ENCODE measurements at regions not wholly inside any gene's neighbourhood (a gene's known extent, or its start where the extent isn't known, plus 50 kb on each side); places are given as distances from the start of the nearest gene placed in this dataset.

DNA sequence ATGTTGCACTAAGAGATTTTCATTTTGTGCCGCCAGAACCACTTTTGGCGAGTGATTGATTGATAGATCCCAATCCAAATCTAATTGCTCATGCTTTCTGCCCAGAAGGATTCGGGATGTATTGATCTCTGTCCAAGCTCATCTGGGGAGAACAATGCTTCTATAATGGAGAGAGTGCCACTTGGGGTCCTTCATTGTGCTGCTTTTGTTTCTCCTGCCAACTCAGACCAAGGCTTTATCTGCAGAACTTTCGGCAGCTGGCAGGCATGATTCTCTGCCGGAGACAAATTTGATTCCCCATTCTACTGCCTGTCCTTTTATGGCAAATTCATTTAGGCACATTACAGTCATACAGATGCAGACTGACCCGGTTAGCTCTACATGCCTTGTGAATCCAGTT lies 62.9 kb upstream of the NTM start:
- no peak for DNase-seq

DNA sequence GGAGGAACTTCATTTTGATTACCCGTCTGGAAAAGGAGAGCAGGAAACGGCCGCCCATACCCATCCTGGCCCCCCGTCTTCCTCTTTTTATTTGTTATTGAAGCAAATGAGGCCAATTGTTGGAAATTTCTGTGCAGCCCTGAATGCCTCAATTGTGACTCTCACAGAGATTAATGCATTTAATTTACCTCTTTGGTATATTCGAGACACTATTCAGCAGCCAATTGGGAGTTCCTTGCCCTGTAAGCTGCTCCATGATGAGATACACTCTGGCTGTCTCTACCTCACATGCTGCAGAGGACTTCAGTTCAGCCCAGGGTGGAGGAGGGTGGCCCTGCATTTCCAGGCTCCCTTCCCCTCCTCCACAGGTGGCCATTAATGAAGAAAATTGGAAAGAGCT lies 60.6 kb upstream of the NTM start:
- no peak for DNase-seq

DNA sequence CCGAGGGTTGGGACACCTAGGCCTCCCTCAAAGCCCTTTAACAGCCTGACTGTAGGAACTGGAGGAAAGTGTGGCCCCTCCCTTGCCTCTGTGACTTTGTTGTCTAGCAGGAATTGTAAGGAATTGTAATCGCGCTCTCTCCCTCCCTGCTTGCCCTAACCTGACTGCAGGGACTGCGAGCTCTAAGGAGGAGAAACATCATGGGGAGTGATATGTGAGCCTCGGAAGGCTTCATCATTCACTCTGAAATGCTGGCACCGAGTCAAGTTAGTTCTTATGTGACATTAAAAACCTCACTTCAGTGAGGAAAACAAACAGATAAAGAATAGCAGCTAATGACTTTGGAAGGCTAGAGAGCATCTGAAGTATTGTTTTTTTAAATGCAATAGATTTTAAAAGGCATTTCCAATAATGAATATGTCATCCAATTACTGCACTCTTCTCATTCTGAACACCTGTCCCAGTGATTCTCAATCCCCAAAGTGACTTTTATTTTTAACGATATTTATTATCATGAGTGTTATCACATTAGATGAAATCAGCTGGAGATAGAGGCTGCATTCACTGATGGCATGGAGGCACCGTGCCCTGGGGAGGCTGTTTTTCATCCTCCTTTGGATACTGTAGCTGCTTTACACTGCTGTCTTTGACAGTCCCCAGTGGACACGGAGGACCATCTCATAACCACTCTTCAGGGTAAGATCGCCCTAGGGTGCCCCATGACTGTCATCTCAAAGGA lies 58.5 kb upstream of the NTM start:
- no peak for DNase-seq
